Activated CD4-positive, alpha-beta memory T cell treated with anti-CD3 and anti-CD28 coated beads, Interleukin-2, amount 10 ng/mL, durations not matched to agents 7 days and 5 days (primary cell): ENCODE measurements at regions not wholly inside any gene's neighbourhood (a gene's known extent, or its start where the extent isn't known, plus 50 kb on each side); places are given as distances from the start of the nearest gene placed in this dataset.
"Not testable (repeated sequence)": the region's sequence is repeated elsewhere in the genome, so short reads cannot be mapped to it uniquely, and the experiment has no call there.

Experiments used
- CTCF ChIA-PET: fragments of 350-600 bp; sonication (Branson Sonifier 250); formaldehyde crosslinking; loops from one replicate; lab custom pipeline; 2021; ENCODE audit warnings: antibody characterized with exemption, inconsistent platforms; lab: Charles Lee
- POLR2A ChIA-PET: fragments of 350-600 bp; sonication (Branson Sonifier 250); formaldehyde crosslinking; loops from one replicate; lab custom pipeline; 2021; ENCODE audit warnings: antibody characterized with exemption; lab: Charles Lee
- DNase-seq: peaks from one replicate; pipeline ENCODE4 v3.0.0-alpha.2; 2020
- H3K27ac Mint-ChIP-seq: one replicate; pipeline ENCODE4 v1.8.0; 2021; ENCODE audit warnings: mild to moderate bottlenecking, mixed read lengths
- H3K27me3 Mint-ChIP-seq: one replicate; pipeline ENCODE4 v1.8.0; 2021; ENCODE audit warnings: mixed read lengths
- H3K36me3 Mint-ChIP-seq: one replicate; pipeline ENCODE4 v1.8.0; 2021; ENCODE audit warnings: low read depth, mixed read lengths
- H3K4me1 Mint-ChIP-seq: one replicate; pipeline ENCODE4 v1.8.0; 2021; ENCODE audit warnings: mixed read lengths
- H3K4me3 Mint-ChIP-seq: one replicate; pipeline ENCODE4 v1.8.0; 2021; ENCODE audit warnings: mild to moderate bottlenecking, mixed read lengths
- H3K9me3 Mint-ChIP-seq: one replicate; pipeline ENCODE4 v1.8.0; 2021; ENCODE audit warnings: mixed read lengths

GRCh38 chr17:53462393-53462811 is 360.3 kb upstream of the KIF2B start:
- H3K4me3 Mint-ChIP-seq = no peak overlapping the region
- POLR2A ChIA-PET = no interaction called here
- H3K36me3 Mint-ChIP-seq = no peaks in the 10 kb centered on the region
- H3K9me3 Mint-ChIP-seq = peaks cover 9% of the 10 kb centered on the region
- no peak overlapping the region for H3K27ac Mint-ChIP-seq
- no peak for DNase-seq
- CTCF ChIA-PET = no interaction called here
- H3K4me1 Mint-ChIP-seq = no peaks in the 10 kb centered on the region
- H3K27me3 Mint-ChIP-seq = no peaks in the 10 kb centered on the region

GRCh38 chr17:53455943-53456342 is 366.8 kb upstream of the KIF2B start:
- H3K36me3 Mint-ChIP-seq, H3K4me1 Mint-ChIP-seq, H3K27ac Mint-ChIP-seq, H3K27me3 Mint-ChIP-seq, H3K4me3 Mint-ChIP-seq, DNase-seq, CTCF ChIA-PET, POLR2A ChIA-PET: not testable (repeated sequence)
- peaks cover 18% of the 10 kb centered on the region for H3K9me3 Mint-ChIP-seq

DNA sequence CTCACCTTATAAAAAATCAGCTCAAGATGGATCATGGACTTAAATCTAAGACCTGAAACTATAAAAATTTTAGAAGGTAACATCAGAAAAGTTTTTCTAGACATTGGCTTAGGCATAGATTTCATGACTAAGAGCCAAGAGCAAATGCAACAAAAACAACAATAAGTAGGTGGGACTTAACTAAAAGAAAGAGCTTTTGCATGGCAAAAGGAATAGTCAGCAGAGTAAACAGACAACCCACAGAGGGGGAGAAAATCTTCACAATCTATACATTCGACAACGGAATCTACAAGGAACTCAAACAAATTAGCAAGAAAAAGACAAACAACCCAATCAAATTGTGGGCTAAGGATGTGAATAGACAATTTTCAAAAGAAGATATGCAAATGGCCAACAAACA is 368.4 kb upstream of the KIF2B start:
- H3K9me3 Mint-ChIP-seq = peaks cover 25% of the 10 kb centered on the region
- no peak overlapping the region for H3K4me3 Mint-ChIP-seq
- ChIA-PET POLR2A (no interaction called here), CTCF (no interaction called here)
- H3K36me3 Mint-ChIP-seq = no peaks in the 10 kb centered on the region
- no peak for DNase-seq
- no peaks in the 10 kb centered on the region for H3K27me3 Mint-ChIP-seq
- H3K27ac Mint-ChIP-seq = no peak overlapping the region
- H3K4me1 Mint-ChIP-seq = no peaks in the 10 kb centered on the region

DNA sequence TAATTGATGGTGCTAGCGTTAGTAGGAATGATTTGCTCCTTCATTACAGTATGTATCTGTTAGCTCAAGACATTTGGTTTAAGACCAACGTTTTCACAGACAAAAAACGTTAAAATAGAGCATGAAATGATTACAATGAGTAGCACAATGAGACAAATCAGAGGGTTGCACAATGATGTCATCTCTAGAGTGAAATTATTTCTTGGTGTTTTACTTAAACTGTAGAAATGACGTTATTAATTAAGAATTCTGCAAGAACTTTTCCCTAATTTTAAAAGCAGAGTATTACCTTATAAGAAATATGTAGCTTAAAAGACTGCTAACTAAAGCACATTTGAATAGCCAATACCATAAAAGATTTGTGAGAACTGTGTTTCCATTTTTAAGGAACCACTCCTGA is 373.4 kb upstream of the KIF2B start:
- no peaks in the 10 kb centered on the region for H3K4me1 Mint-ChIP-seq
- H3K4me3 Mint-ChIP-seq = no peak overlapping the region
- peaks cover 12% of the 10 kb centered on the region for H3K9me3 Mint-ChIP-seq
- DNase-seq = no peak
- CTCF ChIA-PET = no interaction called here
- no peaks in the 10 kb centered on the region for H3K36me3 Mint-ChIP-seq
- H3K27me3 Mint-ChIP-seq = no peaks in the 10 kb centered on the region
- POLR2A ChIA-PET = no interaction called here
- H3K27ac Mint-ChIP-seq = no peak overlapping the region

DNA sequence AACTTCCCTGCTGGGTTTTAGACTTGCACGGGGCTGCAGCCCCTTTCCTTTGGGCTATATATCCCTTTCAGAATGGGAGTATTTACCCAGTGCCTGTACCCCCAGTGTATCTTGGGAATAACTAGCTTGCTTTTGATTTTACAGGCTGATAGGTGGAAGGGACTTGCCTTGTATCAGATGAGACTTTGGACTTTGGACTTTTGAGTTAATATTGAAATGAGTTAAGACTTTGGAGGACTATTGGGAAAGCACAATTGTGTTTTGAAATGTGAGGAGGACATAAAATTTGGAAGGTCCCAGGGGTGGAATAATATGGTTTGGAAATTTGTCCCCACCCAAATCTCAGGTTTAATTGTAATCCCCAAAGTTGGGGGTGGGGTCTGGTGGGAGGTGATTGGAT is 393.8 kb upstream of the KIF2B start:
- ChIA-PET CTCF (no interaction called here), POLR2A (no interaction called here)
- H3K36me3 Mint-ChIP-seq = no peaks in the 10 kb centered on the region
- no peaks in the 10 kb centered on the region for H3K27me3 Mint-ChIP-seq
- peaks cover 5% of the 10 kb centered on the region for H3K9me3 Mint-ChIP-seq
- no peaks in the 10 kb centered on the region for H3K4me1 Mint-ChIP-seq
- no peak for DNase-seq
- H3K27ac Mint-ChIP-seq = no peak overlapping the region
- no peak overlapping the region for H3K4me3 Mint-ChIP-seq

- no peak for DNase-seq
- H3K27ac Mint-ChIP-seq = no peak overlapping the region
- no peaks in the 10 kb centered on the region for H3K27me3 Mint-ChIP-seq
- no peak overlapping the region for H3K4me3 Mint-ChIP-seq
- H3K9me3 Mint-ChIP-seq = peaks cover 9% of the 10 kb centered on the region
- H3K36me3 Mint-ChIP-seq = no peaks in the 10 kb centered on the region
- POLR2A ChIA-PET = no interaction called here
- CTCF ChIA-PET = no interaction called here
- H3K4me1 Mint-ChIP-seq = no peaks in the 10 kb centered on the region
Measured at GRCh38 chr17:53426505-53426904, 396.2 kb upstream of the KIF2B start.

DNA sequence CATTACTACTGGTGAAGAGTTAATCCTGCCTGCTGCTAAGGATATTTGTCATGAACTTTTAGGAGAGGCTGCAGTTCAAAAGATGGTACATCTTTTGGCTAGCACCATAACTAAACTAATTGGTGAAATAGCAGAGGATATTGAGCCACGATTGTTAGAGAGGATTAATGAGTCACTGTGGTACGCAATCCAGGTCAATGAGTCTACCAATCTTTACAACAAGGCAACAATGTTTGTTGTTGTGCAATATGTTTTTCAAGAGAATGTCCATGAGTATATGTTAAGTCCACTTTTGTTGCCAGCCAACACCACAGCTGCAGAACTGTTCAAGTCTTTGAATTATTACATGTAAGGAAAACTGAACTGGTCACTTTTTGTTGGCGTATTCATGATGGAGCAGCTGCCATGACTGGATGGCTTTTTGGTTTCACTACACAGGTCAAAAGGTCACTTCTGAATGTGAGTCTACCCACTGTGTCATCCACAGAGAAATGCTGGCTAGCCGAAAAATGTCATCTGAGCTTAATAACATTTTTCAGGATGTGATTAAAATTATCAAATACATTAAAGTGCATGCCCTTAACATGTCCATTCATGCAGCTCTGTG is 402.6 kb upstream of the KIF2B start:
- Mint-ChIP-seq H3K4me1 (no peaks in the 10 kb centered on the region), H3K9me3 (peaks cover 17% of the 10 kb centered on the region), H3K36me3 (no peaks in the 10 kb centered on the region), H3K27ac (no peak overlapping the region), H3K4me3 (no peak overlapping the region), H3K27me3 (no peaks in the 10 kb centered on the region)
- CTCF ChIA-PET = no interaction called here
- DNase-seq = no peak
- POLR2A ChIA-PET = interaction anchor here (0.6 kb wide), 1 partner anchor 101 kb away, joined by 3 read pairs; no protein-coding TSS in a partner anchor

GRCh38 chr17:53409588-53409987 is 413.1 kb upstream of the KIF2B start:
- Mint-ChIP-seq H3K4me1 (no peaks in the 10 kb centered on the region), H3K27me3 (no peaks in the 10 kb centered on the region), H3K4me3 (no peak overlapping the region), H3K27ac (no peak overlapping the region), H3K9me3 (peaks cover 19% of the 10 kb centered on the region), H3K36me3 (no peaks in the 10 kb centered on the region)
- no peak for DNase-seq
- CTCF ChIA-PET = no interaction called here
- POLR2A ChIA-PET = no interaction called here

- Mint-ChIP-seq H3K36me3 (no peaks in the 10 kb centered on the region), H3K4me3 (no peak overlapping the region), H3K9me3 (peaks cover 16% of the 10 kb centered on the region), H3K27me3 (no peaks in the 10 kb centered on the region), H3K27ac (no peak overlapping the region), H3K4me1 (no peaks in the 10 kb centered on the region)
- POLR2A ChIA-PET = no interaction called here
- CTCF ChIA-PET = no interaction called here
- DNase-seq = no peak
Measured at GRCh38 chr17:53406907-53407306, 415.8 kb upstream of the KIF2B start.

GRCh38 chr17:53391197-53391596 is 431.5 kb upstream of the KIF2B start:
- no peaks in the 10 kb centered on the region for H3K4me1 Mint-ChIP-seq
- H3K36me3 Mint-ChIP-seq = no peaks in the 10 kb centered on the region
- H3K4me3 Mint-ChIP-seq = no peak overlapping the region
- no peaks in the 10 kb centered on the region for H3K27me3 Mint-ChIP-seq
- peaks cover 8% of the 10 kb centered on the region for H3K9me3 Mint-ChIP-seq
- CTCF ChIA-PET = no interaction called here
- no peak for DNase-seq
- no peak overlapping the region for H3K27ac Mint-ChIP-seq
- POLR2A ChIA-PET = no interaction called here

DNA sequence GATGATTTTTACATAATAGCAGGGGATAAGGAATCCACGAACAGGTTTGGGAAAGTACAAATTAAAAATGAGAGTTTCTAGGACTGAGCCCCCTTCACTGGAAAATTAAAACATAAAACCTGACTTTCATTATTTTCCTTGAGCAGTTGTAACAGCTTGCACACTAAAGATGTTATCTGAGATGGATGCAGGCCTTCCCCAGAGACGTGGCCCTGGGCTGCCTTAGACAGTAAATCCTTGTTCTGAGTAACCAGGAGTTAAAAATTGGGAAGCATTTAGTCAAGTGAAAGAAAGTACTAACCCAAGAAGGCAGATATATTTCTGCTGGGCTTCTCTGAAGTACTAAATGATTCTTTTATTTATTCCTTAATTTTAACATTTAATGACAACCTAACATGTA is 432.2 kb upstream of the KIF2B start:
- POLR2A ChIA-PET = no interaction called here
- CTCF ChIA-PET = no interaction called here
- peaks cover 6% of the 10 kb centered on the region for H3K9me3 Mint-ChIP-seq
- no peak overlapping the region for H3K27ac Mint-ChIP-seq
- H3K27me3 Mint-ChIP-seq = no peaks in the 10 kb centered on the region
- no peaks in the 10 kb centered on the region for H3K4me1 Mint-ChIP-seq
- no peaks in the 10 kb centered on the region for H3K36me3 Mint-ChIP-seq
- DNase-seq = no peak
- H3K4me3 Mint-ChIP-seq = no peak overlapping the region

DNA sequence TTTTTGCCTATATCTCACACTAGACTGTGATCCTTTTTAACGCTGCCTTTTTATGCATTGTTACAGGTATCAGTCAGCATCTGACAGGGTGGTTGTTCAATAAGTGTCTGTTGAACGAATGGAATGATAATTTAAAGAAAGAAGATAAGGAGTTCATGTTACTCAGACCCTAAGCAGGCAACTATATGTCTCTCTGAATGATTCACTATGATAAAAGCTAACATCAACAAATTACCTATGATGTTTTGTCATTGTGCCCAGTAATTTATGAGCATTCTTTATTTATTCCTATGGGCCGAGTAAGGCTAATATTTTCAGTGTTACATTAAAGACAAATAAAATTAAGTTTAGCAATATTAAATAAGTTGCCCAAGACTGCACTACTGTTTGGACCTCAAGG is 435.0 kb upstream of the KIF2B start:
- Mint-ChIP-seq H3K4me1 (no peaks in the 10 kb centered on the region), H3K27me3 (no peaks in the 10 kb centered on the region), H3K36me3 (no peaks in the 10 kb centered on the region), H3K9me3 (peaks cover 4% of the 10 kb centered on the region), H3K27ac (no peak overlapping the region), H3K4me3 (no peak overlapping the region)
- ChIA-PET POLR2A (no interaction called here), CTCF (no interaction called here)
- no peak for DNase-seq

GRCh38 chr17:53353919-53354351 is 468.8 kb upstream of the KIF2B start:
- no peak overlapping the region for H3K27ac Mint-ChIP-seq
- H3K4me3 Mint-ChIP-seq = no peak overlapping the region
- POLR2A ChIA-PET = no interaction called here
- no peaks in the 10 kb centered on the region for H3K36me3 Mint-ChIP-seq
- CTCF ChIA-PET = no interaction called here
- DNase-seq = no peak
- no peaks in the 10 kb centered on the region for H3K4me1 Mint-ChIP-seq
- H3K9me3 Mint-ChIP-seq = peaks cover 20% of the 10 kb centered on the region
- H3K27me3 Mint-ChIP-seq = no peaks in the 10 kb centered on the region

DNA sequence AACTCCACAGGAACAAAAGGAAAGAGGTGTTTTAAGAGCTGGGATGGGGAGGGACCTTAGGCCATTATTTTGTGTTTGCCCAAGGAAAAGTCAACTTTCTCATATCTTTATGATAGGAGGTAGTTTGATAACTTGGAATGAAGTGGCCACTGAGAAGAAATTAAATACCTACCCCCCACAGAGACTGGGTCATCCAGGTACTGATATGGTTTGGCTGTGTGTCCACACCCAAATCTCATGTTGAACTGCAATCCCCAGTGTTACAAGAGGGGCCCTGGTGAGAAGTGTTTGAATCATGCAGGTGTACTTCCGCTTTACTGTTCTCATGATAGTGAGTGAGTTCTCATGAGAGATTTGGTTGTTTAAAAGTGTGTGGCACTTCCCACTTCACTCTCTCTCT is 477.9 kb upstream of the KIF2B start:
- DNase-seq = no peak
- no peaks in the 10 kb centered on the region for H3K36me3 Mint-ChIP-seq
- H3K4me1 Mint-ChIP-seq = no peaks in the 10 kb centered on the region
- CTCF ChIA-PET = no interaction called here
- POLR2A ChIA-PET = no interaction called here
- no peaks in the 10 kb centered on the region for H3K27me3 Mint-ChIP-seq
- H3K4me3 Mint-ChIP-seq = no peak overlapping the region
- H3K27ac Mint-ChIP-seq = no peak overlapping the region
- H3K9me3 Mint-ChIP-seq = peaks cover 17% of the 10 kb centered on the region
